ENCODE measurements at regions not wholly inside any gene's neighbourhood (a gene's known extent, or its start where the extent isn't known, plus 50 kb on each side); places are given as distances from the start of the nearest gene placed in this dataset.

DNA sequence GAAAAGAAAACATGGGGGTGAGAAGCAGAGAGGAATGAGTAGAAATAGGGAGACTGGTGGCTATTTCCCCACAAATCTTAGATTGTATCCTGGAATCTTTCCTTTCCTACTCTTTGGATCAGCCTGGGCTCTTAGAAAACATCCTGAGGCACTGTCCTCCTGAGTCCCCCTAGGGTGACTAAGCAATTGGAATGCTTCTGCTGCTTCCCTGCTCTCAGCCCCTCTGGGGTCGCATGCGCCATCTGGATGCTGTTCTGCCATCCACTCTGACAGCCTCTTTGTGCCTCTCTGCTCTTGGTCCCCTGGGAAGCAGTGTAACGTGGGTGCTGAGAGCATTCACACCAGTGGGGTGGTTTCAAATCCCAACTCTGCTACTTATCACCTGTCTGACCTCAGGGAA is 443.0 kb downstream of the SIPA1L2 start:
- TF ChIP-seq EZH2phosphoT487 (IDR thresholded peaks at IDR 0.05) (no peak), CTCF (IDR thresholded peaks at IDR 0.05) (no peak)
